ENCODE measurements at regions not wholly inside any gene's neighbourhood (a gene's known extent, or its start where the extent isn't known, plus 50 kb on each side); places are given as distances from the start of the nearest gene placed in this dataset.
A peak's percentile ranks its signal among the peaks of the same experiment; 100 is the strongest.
"Not testable (repeated sequence)": the region's sequence is repeated elsewhere in the genome, so short reads cannot be mapped to it uniquely, and the experiment has no call there.

- Mint-ChIP-seq H3K4me1 (ENCODE audit: low read depth) (no peaks in the 10 kb centered on the region), H3K4me3 (ENCODE audit: unreplicated experiment) (no peak overlapping the region), H3K36me3 (ENCODE audit: low read depth) (no peaks in the 10 kb centered on the region), H3K9me3 (ENCODE audit: low read depth) (peaks cover 33% of the 10 kb centered on the region), H3K27ac (ENCODE audit: unreplicated experiment) (no peak overlapping the region), H3K27me3 (ENCODE audit: low read depth) (no peaks in the 10 kb centered on the region)
- peak; percentile 81 for DNase-seq (ENCODE audit: low spot score)
- TF ChIP-seq CTCF (IDR thresholded peaks at IDR 0.05) = no peak
Observed at GRCh38 chrX:43278440-43278839, 377.7 kb upstream of the MAOA start.

- no peaks in the 10 kb centered on the region for H3K27me3 Mint-ChIP-seq (ENCODE audit: low read depth)
- DNase-seq (ENCODE audit: low spot score) = no peak
- H3K9me3 Mint-ChIP-seq (ENCODE audit: low read depth) = peaks cover 27% of the 10 kb centered on the region
- H3K36me3 Mint-ChIP-seq (ENCODE audit: low read depth) = no peaks in the 10 kb centered on the region
- H3K4me1 Mint-ChIP-seq (ENCODE audit: low read depth) = no peaks in the 10 kb centered on the region
- TF ChIP-seq CTCF (IDR thresholded peaks at IDR 0.05) = no peak
- H3K27ac Mint-ChIP-seq (ENCODE audit: unreplicated experiment) = no peak overlapping the region
- H3K4me3 Mint-ChIP-seq (ENCODE audit: unreplicated experiment) = no peak overlapping the region
Observed at GRCh38 chrX:43279341-43279808, 376.7 kb upstream of the MAOA start.

GRCh38 chrX:43283187-43283586 is 372.9 kb upstream of the MAOA start:
- H3K36me3 Mint-ChIP-seq (ENCODE audit: low read depth) = no peaks in the 10 kb centered on the region
- no peaks in the 10 kb centered on the region for H3K27me3 Mint-ChIP-seq (ENCODE audit: low read depth)
- no peak for TF ChIP-seq CTCF (IDR thresholded peaks at IDR 0.05)
- H3K4me3 Mint-ChIP-seq (ENCODE audit: unreplicated experiment) = no peak overlapping the region
- H3K4me1 Mint-ChIP-seq (ENCODE audit: low read depth) = no peaks in the 10 kb centered on the region
- no peak for DNase-seq (ENCODE audit: low spot score)
- no peak overlapping the region for H3K27ac Mint-ChIP-seq (ENCODE audit: unreplicated experiment)
- peaks cover 22% of the 10 kb centered on the region for H3K9me3 Mint-ChIP-seq (ENCODE audit: low read depth)

GRCh38 chrX:43311625-43312024 is 344.5 kb upstream of the MAOA start:
- DNase-seq (ENCODE audit: low spot score); H3K27ac Mint-ChIP-seq (ENCODE audit: unreplicated experiment); H3K36me3 Mint-ChIP-seq (ENCODE audit: low read depth); H3K4me3 Mint-ChIP-seq (ENCODE audit: unreplicated experiment); H3K9me3 Mint-ChIP-seq (ENCODE audit: low read depth); H3K27me3 Mint-ChIP-seq (ENCODE audit: low read depth); H3K4me1 Mint-ChIP-seq (ENCODE audit: low read depth): not testable (repeated sequence)

GRCh38 chrX:43313035-43313434 is 343.1 kb upstream of the MAOA start:
- H3K27me3 Mint-ChIP-seq (ENCODE audit: low read depth) = no peaks in the 10 kb centered on the region
- no peaks in the 10 kb centered on the region for H3K36me3 Mint-ChIP-seq (ENCODE audit: low read depth)
- H3K4me1 Mint-ChIP-seq (ENCODE audit: low read depth) = no peaks in the 10 kb centered on the region
- H3K27ac Mint-ChIP-seq (ENCODE audit: unreplicated experiment) = no peak overlapping the region
- H3K9me3 Mint-ChIP-seq (ENCODE audit: low read depth) = peaks cover 2% of the 10 kb centered on the region
- no peak for DNase-seq (ENCODE audit: low spot score)
- H3K4me3 Mint-ChIP-seq (ENCODE audit: unreplicated experiment) = no peak overlapping the region
- TF ChIP-seq CTCF (IDR thresholded peaks at IDR 0.05) = no peak

- TF ChIP-seq CTCF (IDR thresholded peaks at IDR 0.05) = no peak
- no peaks in the 10 kb centered on the region for H3K27me3 Mint-ChIP-seq (ENCODE audit: low read depth)
- H3K4me1 Mint-ChIP-seq (ENCODE audit: low read depth) = no peaks in the 10 kb centered on the region
- peaks cover 2% of the 10 kb centered on the region for H3K9me3 Mint-ChIP-seq (ENCODE audit: low read depth)
- no peak overlapping the region for H3K27ac Mint-ChIP-seq (ENCODE audit: unreplicated experiment)
- no peaks in the 10 kb centered on the region for H3K36me3 Mint-ChIP-seq (ENCODE audit: low read depth)
- H3K4me3 Mint-ChIP-seq (ENCODE audit: unreplicated experiment) = no peak overlapping the region
- DNase-seq (ENCODE audit: low spot score) = no peak
Observed at GRCh38 chrX:43314525-43314924, 341.6 kb upstream of the MAOA start.

Data from chondrocyte (in vitro differentiated cells).